ENCODE measurements at regions not wholly inside any gene's neighbourhood (a gene's known extent, or its start where the extent isn't known, plus 50 kb on each side); places are given as distances from the start of the nearest gene placed in this dataset.

DNA sequence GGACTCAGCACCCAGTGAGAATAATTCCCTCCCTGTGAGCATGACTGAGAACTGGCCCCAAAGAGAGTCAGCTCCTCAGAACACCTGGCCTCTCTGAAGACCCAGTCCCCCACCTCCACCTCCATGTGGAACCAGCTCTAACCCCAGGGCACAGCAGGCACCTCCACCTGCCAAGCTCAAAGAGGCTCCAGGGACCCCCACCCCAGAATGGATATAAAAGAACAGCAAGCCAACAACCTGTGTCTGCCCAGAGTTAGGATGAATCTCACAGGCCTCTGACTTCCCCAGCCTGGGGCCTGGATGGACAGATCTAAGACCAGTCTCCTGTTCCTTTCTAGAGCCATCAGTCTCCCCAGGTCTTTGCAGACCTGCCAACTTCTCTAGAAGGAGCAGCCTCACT, 498.5 kb downstream of the EIPR1 start:
- Histone ChIP-seq H3K4me2 (ENCODE audit: low read length) (no peak overlapping the region), H3K36me3 (replicated peaks; ENCODE audit: low read depth, low read length) (no peaks in the 10 kb centered on the region), H3K27ac (ENCODE audit: low read length) (no peak overlapping the region), H3K9me3 (ENCODE audit: insufficient read depth, low read length) (no peaks in the 10 kb centered on the region), H3K27me3 (ENCODE audit: low read depth, low read length) (no peaks in the 10 kb centered on the region), H3K4me3 (ENCODE audit: low read length) (no peak overlapping the region), H3K79me2 (ENCODE audit: low read length) (no peaks in the 10 kb centered on the region), H4K20me1 (ENCODE audit: insufficient read depth, low read length) (no peaks in the 10 kb centered on the region), H3K9ac (ENCODE audit: low read length) (no peak overlapping the region), H2AFZ (ENCODE audit: low read depth, low read length) (no peak overlapping the region), H3K4me1 (ENCODE audit: low read length) (peaks cover 10% of the 10 kb centered on the region)
- TF ChIP-seq EZH2phosphoT487 (IDR thresholded peaks at IDR 0.05; ENCODE audit: low read depth) = no peak
- TF ChIP-seq, protein P1, sequence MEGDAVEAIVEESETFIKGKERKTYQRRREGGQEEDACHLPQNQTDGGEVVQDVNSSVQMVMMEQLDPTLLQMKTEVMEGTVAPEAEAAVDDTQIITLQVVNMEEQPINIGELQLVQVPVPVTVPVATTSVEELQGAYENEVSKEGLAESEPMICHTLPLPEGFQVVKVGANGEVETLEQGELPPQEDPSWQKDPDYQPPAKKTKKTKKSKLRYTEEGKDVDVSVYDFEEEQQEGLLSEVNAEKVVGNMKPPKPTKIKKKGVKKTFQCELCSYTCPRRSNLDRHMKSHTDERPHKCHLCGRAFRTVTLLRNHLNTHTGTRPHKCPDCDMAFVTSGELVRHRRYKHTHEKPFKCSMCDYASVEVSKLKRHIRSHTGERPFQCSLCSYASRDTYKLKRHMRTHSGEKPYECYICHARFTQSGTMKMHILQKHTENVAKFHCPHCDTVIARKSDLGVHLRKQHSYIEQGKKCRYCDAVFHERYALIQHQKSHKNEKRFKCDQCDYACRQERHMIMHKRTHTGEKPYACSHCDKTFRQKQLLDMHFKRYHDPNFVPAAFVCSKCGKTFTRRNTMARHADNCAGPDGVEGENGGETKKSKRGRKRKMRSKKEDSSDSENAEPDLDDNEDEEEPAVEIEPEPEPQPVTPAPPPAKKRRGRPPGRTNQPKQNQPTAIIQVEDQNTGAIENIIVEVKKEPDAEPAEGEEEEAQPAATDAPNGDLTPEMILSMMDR (IDR thresholded peaks at IDR 0.05; ENCODE audit: low read depth, low read length) = no peak

DNA sequence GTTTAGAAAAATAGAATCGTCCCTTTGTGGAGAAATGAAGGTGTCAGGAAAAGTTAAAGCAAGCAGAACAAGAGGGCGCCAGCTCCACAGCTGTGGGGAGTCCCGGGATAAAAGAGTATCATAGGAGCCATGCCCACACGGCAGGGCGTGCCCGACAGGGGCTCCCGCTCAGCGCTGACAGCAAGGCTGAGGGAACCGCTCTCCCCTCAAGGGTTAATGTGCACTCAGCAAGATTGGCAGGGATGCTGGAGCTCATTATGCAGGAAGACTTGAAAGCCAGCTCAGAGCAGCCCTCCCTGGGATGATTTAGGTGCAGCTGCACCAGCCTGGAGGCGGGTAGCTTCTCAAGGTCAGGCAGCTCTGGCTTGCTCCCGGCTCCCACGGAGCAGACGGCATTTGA, 500.2 kb downstream of the EIPR1 start:
- Histone ChIP-seq H3K9ac (ENCODE audit: low read length) (no peak overlapping the region), H2AFZ (ENCODE audit: low read depth, low read length) (no peak overlapping the region), H3K36me3 (replicated peaks; ENCODE audit: low read depth, low read length) (no peaks in the 10 kb centered on the region), H3K9me3 (ENCODE audit: insufficient read depth, low read length) (no peaks in the 10 kb centered on the region), H3K4me3 (ENCODE audit: low read length) (no peak overlapping the region), H3K4me1 (ENCODE audit: low read length) (peaks cover 10% of the 10 kb centered on the region), H3K4me2 (ENCODE audit: low read length) (no peak overlapping the region), H3K27ac (ENCODE audit: low read length) (no peak overlapping the region), H3K27me3 (ENCODE audit: low read depth, low read length) (no peaks in the 10 kb centered on the region), H4K20me1 (ENCODE audit: insufficient read depth, low read length) (no peaks in the 10 kb centered on the region), H3K79me2 (ENCODE audit: low read length) (no peaks in the 10 kb centered on the region)
- no peak for TF ChIP-seq EZH2phosphoT487 (IDR thresholded peaks at IDR 0.05; ENCODE audit: low read depth)
- TF ChIP-seq, protein P1 (IDR thresholded peaks at IDR 0.05; ENCODE audit: low read depth, low read length) = no peak

GRCh38 chr2:2876331-2877221, 501.0 kb downstream of the EIPR1 start:
- TF ChIP-seq, protein P1 (IDR thresholded peaks at IDR 0.05; ENCODE audit: low read depth, low read length) = no peak
- TF ChIP-seq EZH2phosphoT487 (IDR thresholded peaks at IDR 0.05; ENCODE audit: low read depth) = no peak
- Histone ChIP-seq H2AFZ (ENCODE audit: low read depth, low read length) (no peak overlapping the region), H3K4me2 (ENCODE audit: low read length) (no peak overlapping the region), H3K9me3 (ENCODE audit: insufficient read depth, low read length) (no peaks in the 10 kb centered on the region), H4K20me1 (ENCODE audit: insufficient read depth, low read length) (no peaks in the 10 kb centered on the region), H3K9ac (ENCODE audit: low read length) (no peak overlapping the region), H3K4me3 (ENCODE audit: low read length) (no peak overlapping the region), H3K79me2 (ENCODE audit: low read length) (no peaks in the 10 kb centered on the region), H3K27ac (ENCODE audit: low read length) (no peak overlapping the region), H3K4me1 (ENCODE audit: low read length) (peaks cover 10% of the 10 kb centered on the region), H3K36me3 (replicated peaks; ENCODE audit: low read depth, low read length) (no peaks in the 10 kb centered on the region), H3K27me3 (ENCODE audit: low read depth, low read length) (no peaks in the 10 kb centered on the region)

DNA sequence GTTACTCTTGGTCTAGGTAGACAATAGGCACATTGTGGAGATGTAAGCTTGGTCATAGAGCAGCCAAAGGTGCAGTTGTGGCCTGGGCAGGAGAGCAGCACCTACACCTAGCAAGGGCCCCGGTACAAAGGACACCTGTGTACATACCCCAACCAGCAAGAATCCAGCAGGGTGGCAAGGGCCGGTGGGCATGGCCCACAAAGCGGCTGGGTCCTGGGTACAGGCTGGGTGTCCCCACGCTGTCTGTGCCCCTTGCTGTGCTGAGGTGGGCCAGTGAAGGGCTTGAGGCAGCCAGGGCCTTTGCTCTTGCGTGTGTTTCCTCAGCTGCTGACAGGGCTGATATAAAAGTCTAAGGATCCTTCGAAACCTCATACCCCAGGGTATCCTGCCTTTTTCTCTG, 501.8 kb downstream of the EIPR1 start:
- H3K36me3 ChIP-seq (replicated peaks; ENCODE audit: low read depth, low read length) = no peaks in the 10 kb centered on the region
- no peaks in the 10 kb centered on the region for H3K27me3 ChIP-seq (ENCODE audit: low read depth, low read length)
- H3K4me3 ChIP-seq (ENCODE audit: low read length) = no peak overlapping the region
- no peak overlapping the region for H2AFZ ChIP-seq (ENCODE audit: low read depth, low read length)
- H3K4me1 ChIP-seq (ENCODE audit: low read length) = peaks cover 10% of the 10 kb centered on the region
- no peak overlapping the region for H3K4me2 ChIP-seq (ENCODE audit: low read length)
- H3K27ac ChIP-seq (ENCODE audit: low read length) = no peak overlapping the region
- H4K20me1 ChIP-seq (ENCODE audit: insufficient read depth, low read length) = no peaks in the 10 kb centered on the region
- no peak for TF ChIP-seq EZH2phosphoT487 (IDR thresholded peaks at IDR 0.05; ENCODE audit: low read depth)
- TF ChIP-seq, protein P1 (IDR thresholded peaks at IDR 0.05; ENCODE audit: low read depth, low read length) = no peak
- H3K9ac ChIP-seq (ENCODE audit: low read length) = no peak overlapping the region
- no peaks in the 10 kb centered on the region for H3K9me3 ChIP-seq (ENCODE audit: insufficient read depth, low read length)
- H3K79me2 ChIP-seq (ENCODE audit: low read length) = no peaks in the 10 kb centered on the region
